Astrocyte (in vitro differentiated cells and primary cell): ENCODE measurements at regions not wholly inside any gene's neighbourhood (a gene's known extent, or its start where the extent isn't known, plus 50 kb on each side); places are given as distances from the start of the nearest gene placed in this dataset.

Experiments
- DNase-seq: peaks from one replicate; pipeline ENCODE4 v3.0.0-alpha.2; 2010; ENCODE audit warnings: low read depth
- FAIRE-seq: peaks from 2 replicates; lab custom pipeline; 2011; peaks lifted over from hg19 to GRCh38; lab: Jason Lieb, UNC
- H2AFZ ChIP-seq: 2 replicates; pipeline ENCODE4 v1.6.0; 2012; ENCODE audit warnings: low read depth, low read length, inconsistent platforms
- H3K27ac ChIP-seq: 2 replicates; pipeline ENCODE4 v1.5.1; 2011; ENCODE audit warnings: low read depth, low read length, inconsistent platforms
- H3K27me3 ChIP-seq: 2 replicates; pipeline ENCODE4 v1.6.0; 2011; ENCODE audit warnings: low read length, inconsistent platforms; ENCODE audit not compliant: insufficient read depth
- H3K36me3 ChIP-seq: 2 replicates; pipeline ENCODE4 v1.5.1; 2011; ENCODE audit warnings: low read length, inconsistent platforms; ENCODE audit not compliant: insufficient read depth
- H3K4me1 ChIP-seq: 2 replicates; pipeline ENCODE4 v1.5.1; 2011; ENCODE audit warnings: low read length, inconsistent platforms; ENCODE audit not compliant: insufficient read depth
- H3K4me2 ChIP-seq: 2 replicates; pipeline ENCODE4 v1.6.0; 2012; ENCODE audit warnings: low read length, inconsistent platforms
- H3K4me3 ChIP-seq: 2 replicates; pipeline ENCODE4 v1.5.1; 2011; ENCODE audit warnings: low read depth, mild to moderate bottlenecking, low read length, inconsistent platforms; ENCODE audit not compliant: insufficient read depth
- H3K79me2 ChIP-seq: 2 replicates; pipeline ENCODE4 v1.6.0; 2012; ENCODE audit warnings: mild to moderate bottlenecking, low read length, inconsistent platforms; ENCODE audit not compliant: insufficient read depth
- H3K9ac ChIP-seq: 2 replicates; pipeline ENCODE4 v1.6.0; 2012; ENCODE audit warnings: mild to moderate bottlenecking, low read length, inconsistent platforms
- H3K9me3 ChIP-seq: 2 replicates; pipeline ENCODE4 v1.5.1; 2012; ENCODE audit warnings: low read depth, mild to moderate bottlenecking, low read length, inconsistent platforms; ENCODE audit not compliant: insufficient read depth
- H4K20me1 ChIP-seq: 2 replicates; pipeline ENCODE4 v1.6.0; 2012; ENCODE audit warnings: low read length, inconsistent platforms; ENCODE audit not compliant: insufficient read depth
- H3K27ac Mint-ChIP-seq: one replicate; pipeline ENCODE4 v1.8.0; 2021; ENCODE audit warnings: mild to moderate bottlenecking, mixed read lengths; ENCODE audit not compliant: unreplicated experiment
- H3K27me3 Mint-ChIP-seq: one replicate; pipeline ENCODE4 v1.8.0; 2021; ENCODE audit warnings: low read depth, mixed read lengths; ENCODE audit not compliant: unreplicated experiment
- H3K36me3 Mint-ChIP-seq: one replicate; pipeline ENCODE4 v1.8.0; 2021; ENCODE audit warnings: low read depth, mixed read lengths; ENCODE audit not compliant: unreplicated experiment
- H3K4me1 Mint-ChIP-seq: one replicate; pipeline ENCODE4 v1.8.0; 2021; ENCODE audit warnings: low read depth, mixed read lengths; ENCODE audit not compliant: unreplicated experiment
- H3K4me3 Mint-ChIP-seq: one replicate; pipeline ENCODE4 v1.8.0; 2021; ENCODE audit warnings: mild to moderate bottlenecking, moderate library complexity, mixed read lengths; ENCODE audit not compliant: unreplicated experiment
- H3K9me3 Mint-ChIP-seq: one replicate; pipeline ENCODE4 v1.8.0; 2021; ENCODE audit warnings: mild to moderate bottlenecking, mixed read lengths; ENCODE audit not compliant: unreplicated experiment
- CTCF ChIP-seq: IDR thresholded peaks from 2 replicates; pipeline ENCODE4 v1.5.1; 2011; ENCODE audit warnings: low read depth, mild to moderate bottlenecking, inconsistent platforms, low read length, moderate library complexity; ENCODE audit not compliant: insufficient read depth
- EZH2 ChIP-seq: IDR thresholded peaks from 2 replicates; pipeline ENCODE4 v1.6.1; 2012; ENCODE audit warnings: mild to moderate bottlenecking, low read length, inconsistent platforms; ENCODE audit not compliant: insufficient read depth

DNA sequence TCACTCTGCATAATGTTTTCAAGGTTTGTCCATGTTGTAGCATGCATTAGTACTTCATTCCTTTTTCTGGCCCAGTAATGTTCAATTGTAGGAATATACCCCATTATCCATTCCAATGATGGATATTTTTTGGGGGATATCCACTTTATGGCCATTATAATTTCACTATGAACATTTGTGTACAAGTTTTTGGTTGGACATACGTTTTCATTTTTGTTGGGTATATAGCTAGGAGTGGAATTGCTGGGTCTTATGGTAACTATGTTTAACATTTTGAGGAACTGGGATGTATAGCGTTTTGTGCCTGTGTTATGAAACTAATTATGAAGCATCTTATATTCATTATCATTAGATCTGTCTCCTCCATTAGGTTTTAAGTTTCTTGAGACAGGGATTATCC lies 191.6 kb downstream of the TM9SF2 start:
- Histone ChIP-seq H3K27ac (no peak overlapping the region), H3K27me3 (peaks cover 14% of the 10 kb centered on the region), H3K9me3 (no peaks in the 10 kb centered on the region), H3K4me1 (peaks cover 11% of the 10 kb centered on the region), H3K4me3 (no peak overlapping the region), H3K79me2 (no peaks in the 10 kb centered on the region), H4K20me1 (no peaks in the 10 kb centered on the region), H3K4me2 (no peak overlapping the region), H3K36me3 (no peaks in the 10 kb centered on the region), H2AFZ (no peak overlapping the region), H3K9ac (no peak overlapping the region)
- DNase-seq = no peak
- Mint-ChIP-seq H3K27ac (no peak overlapping the region), H3K27me3 (peaks cover 13% of the 10 kb centered on the region), H3K4me3 (no peak overlapping the region), H3K9me3 (no peaks in the 10 kb centered on the region), H3K4me1 (peaks cover 22% of the 10 kb centered on the region), H3K36me3 (no peaks in the 10 kb centered on the region)
- no peak for FAIRE-seq
- TF ChIP-seq CTCF (no peak), EZH2 (no peak)

DNA sequence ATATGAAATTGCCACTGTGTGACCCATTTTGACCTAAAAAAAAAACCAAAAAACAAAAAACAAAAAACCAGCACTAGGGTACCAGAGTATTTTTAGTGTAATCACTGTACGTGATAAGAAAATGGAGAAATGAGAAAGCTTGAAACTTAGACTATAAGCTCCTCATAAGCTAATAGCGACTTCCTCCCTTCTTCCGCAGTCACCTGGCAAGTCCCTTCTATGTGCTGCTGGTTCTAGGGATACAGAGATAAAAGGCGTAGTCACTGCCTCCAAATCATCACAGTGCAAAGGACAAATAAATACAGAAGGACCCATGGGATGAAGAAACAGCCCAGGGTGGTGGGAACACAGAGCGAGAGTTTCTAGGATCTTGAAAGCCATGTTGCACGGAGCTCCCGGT lies 190.3 kb downstream of the TM9SF2 start:
- peaks cover 23% of the 10 kb centered on the region for H3K4me1 ChIP-seq
- H3K79me2 ChIP-seq = no peaks in the 10 kb centered on the region
- H2AFZ ChIP-seq = no peak overlapping the region
- no peaks in the 10 kb centered on the region for H4K20me1 ChIP-seq
- H3K9me3 ChIP-seq = no peaks in the 10 kb centered on the region
- DNase-seq = no peak
- no peaks in the 10 kb centered on the region for H3K9me3 Mint-ChIP-seq
- no peak overlapping the region for H3K4me3 Mint-ChIP-seq
- no peak for FAIRE-seq
- peaks cover 13% of the 10 kb centered on the region for H3K27me3 Mint-ChIP-seq
- no peak overlapping the region for H3K9ac ChIP-seq
- H3K27ac Mint-ChIP-seq = no peak overlapping the region
- H3K27ac ChIP-seq = no peak overlapping the region
- no peaks in the 10 kb centered on the region for H3K36me3 Mint-ChIP-seq
- H3K4me3 ChIP-seq = no peak overlapping the region
- TF ChIP-seq CTCF (no peak), EZH2 (no peak)
- peaks cover 14% of the 10 kb centered on the region for H3K27me3 ChIP-seq
- no peaks in the 10 kb centered on the region for H3K36me3 ChIP-seq
- no peak overlapping the region for H3K4me2 ChIP-seq
- peaks cover 35% of the 10 kb centered on the region for H3K4me1 Mint-ChIP-seq

DNA sequence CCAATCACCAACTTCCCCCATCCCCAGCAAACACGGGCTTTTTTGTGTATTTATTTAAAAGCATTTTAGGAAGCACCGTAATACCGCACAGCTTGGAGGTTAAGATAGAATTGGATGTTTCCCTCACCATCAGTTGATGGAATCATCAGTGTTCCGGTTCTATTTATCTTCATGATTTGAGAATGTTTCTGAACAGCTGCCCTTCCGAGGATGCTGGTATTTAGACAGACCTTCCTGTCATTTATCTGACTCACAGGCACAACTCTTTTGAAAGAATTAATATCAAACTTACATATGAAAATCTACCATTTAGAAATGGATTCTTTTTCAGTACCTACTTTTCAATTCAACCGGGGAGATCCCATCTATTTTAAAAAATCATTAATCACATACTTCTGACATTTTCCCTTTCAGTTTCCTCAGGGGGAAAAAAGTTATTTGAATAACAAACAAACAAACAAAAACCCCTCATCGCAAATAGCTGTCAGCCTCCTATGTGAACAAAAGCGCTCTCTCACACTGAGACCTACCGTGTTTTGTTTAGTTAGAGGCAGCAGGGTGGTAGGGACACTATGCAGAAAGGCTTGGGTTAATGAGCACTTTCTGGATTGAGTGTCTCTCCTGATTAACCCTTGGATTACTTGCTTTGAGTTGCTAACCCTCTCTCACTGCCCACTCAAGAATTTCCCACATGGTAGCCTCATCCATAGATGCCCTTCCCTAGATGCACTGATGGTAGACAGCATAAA lies 189.3 kb downstream of the TM9SF2 start:
- H3K4me1 ChIP-seq = peaks cover 32% of the 10 kb centered on the region
- FAIRE-seq = no peak

More for the DNA sequence above, 189.3 kb downstream of the TM9SF2 start:
- Histone ChIP-seq H3K4me2 (no peak overlapping the region), H2AFZ (no peak overlapping the region), H3K27me3 (peaks cover 14% of the 10 kb centered on the region), H3K79me2 (no peaks in the 10 kb centered on the region), H4K20me1 (no peaks in the 10 kb centered on the region), H3K9me3 (no peaks in the 10 kb centered on the region), H3K4me3 (no peak overlapping the region), H3K27ac (no peak overlapping the region), H3K36me3 (no peaks in the 10 kb centered on the region), H3K9ac (no peak overlapping the region)
- no peak for TF ChIP-seq EZH2
- TF ChIP-seq CTCF = no peak
- Mint-ChIP-seq H3K4me3 (no peak overlapping the region), H3K36me3 (no peaks in the 10 kb centered on the region), H3K27ac (peak overlapping the region; percentile 60), H3K27me3 (peaks cover 13% of the 10 kb centered on the region), H3K4me1 (peaks cover 42% of the 10 kb centered on the region), H3K9me3 (no peaks in the 10 kb centered on the region)
- no peak for DNase-seq
